ENCODE measurements at regions not wholly inside any gene's neighbourhood (a gene's known extent, or its start where the extent isn't known, plus 50 kb on each side); places are given as distances from the start of the nearest gene placed in this dataset.

- Histone ChIP-seq H3K4me3 (no peak overlapping the region), H3K36me3 (replicated peaks; ENCODE audit: insufficient read depth, low read depth) (no peaks in the 10 kb centered on the region), H3K9me2 (replicated peaks; ENCODE audit: insufficient read depth) (no peaks in the 10 kb centered on the region), H3K4me1 (ENCODE audit: insufficient read depth) (peaks cover 18% of the 10 kb centered on the region), H2AFZ (no peak overlapping the region), H3K9me3 (ENCODE audit: low read depth) (no peaks in the 10 kb centered on the region), H3K4me2 (peak overlapping the region; percentile 16), H3K27me3 (no peaks in the 10 kb centered on the region), H3K27ac (peak overlapping the region; percentile 58), H3K79me2 (no peaks in the 10 kb centered on the region), H4K20me1 (ENCODE audit: insufficient read depth, poor library complexity, severe bottlenecking) (no peaks in the 10 kb centered on the region)
- peak; percentile 51 for DNase-seq (ENCODE audit: low spot score)
- WGBS (ENCODE audit: low lambda C conversion rate, missing lambda C conversion rate): 41% methylated on average over 3 of the region's 3 CpGs
- TF ChIP-seq EZH2 (IDR thresholded peaks at IDR 0.05; ENCODE audit: borderline replicate concordance) (no peak), CTCF (IDR thresholded peaks at IDR 0.05; ENCODE audit: poor library complexity) (no peak), EZH2phosphoT487 (IDR thresholded peaks at IDR 0.05; ENCODE audit: low read depth, severe bottlenecking, unreplicated experiment) (no peak)
These were observed 153.5 kb upstream of the FAM241A start for GRCh38 chr4:111991797-111992196.

GRCh38 chr4:111992351-111993168 lies 152.7 kb upstream of the FAM241A start:
- Histone ChIP-seq H3K9me3 (ENCODE audit: low read depth) (no peaks in the 10 kb centered on the region), H3K4me1 (ENCODE audit: insufficient read depth) (peaks cover 18% of the 10 kb centered on the region), H4K20me1 (ENCODE audit: insufficient read depth, poor library complexity, severe bottlenecking) (no peaks in the 10 kb centered on the region), H3K79me2 (no peaks in the 10 kb centered on the region), H3K36me3 (replicated peaks; ENCODE audit: insufficient read depth, low read depth) (no peaks in the 10 kb centered on the region), H3K9me2 (replicated peaks; ENCODE audit: insufficient read depth) (no peaks in the 10 kb centered on the region), H3K4me3 (no peak overlapping the region), H3K4me2 (peak overlapping the region; percentile 38), H3K27me3 (no peaks in the 10 kb centered on the region), H3K27ac (peak overlapping the region; percentile 9), H2AFZ (no peak overlapping the region)
- 46% methylated on average over 7 of the region's 7 CpGs for WGBS (ENCODE audit: low lambda C conversion rate, missing lambda C conversion rate)
- no peak for TF ChIP-seq EZH2phosphoT487 (IDR thresholded peaks at IDR 0.05; ENCODE audit: low read depth, severe bottlenecking, unreplicated experiment)
- no peak for TF ChIP-seq CTCF (IDR thresholded peaks at IDR 0.05; ENCODE audit: poor library complexity)
- TF ChIP-seq EZH2 (IDR thresholded peaks at IDR 0.05; ENCODE audit: borderline replicate concordance): no peak
- DNase-seq (ENCODE audit: low spot score): no peak

DNA sequence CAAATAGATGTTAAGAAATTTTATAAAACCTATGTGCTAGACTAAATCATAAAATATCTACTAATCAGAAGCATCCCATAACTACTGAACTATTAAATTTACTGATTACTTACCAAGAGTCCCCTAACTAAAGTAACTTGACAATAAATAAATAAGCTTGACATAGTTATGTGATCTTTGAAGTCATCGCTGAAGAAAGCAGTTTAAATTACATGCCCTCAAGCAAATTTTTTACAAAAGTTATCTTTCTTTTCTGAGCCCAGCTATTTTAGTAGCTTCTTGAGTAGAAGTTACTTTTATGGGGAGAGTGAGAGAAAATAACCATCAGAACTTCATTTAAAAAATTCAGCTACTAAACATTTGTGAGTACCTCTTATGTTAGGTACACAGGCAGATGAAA lies 150.9 kb upstream of the FAM241A start:
- Histone ChIP-seq H2AFZ (no peak overlapping the region), H3K4me3 (no peak overlapping the region), H3K4me1 (ENCODE audit: insufficient read depth) (peaks cover 18% of the 10 kb centered on the region), H3K9me2 (replicated peaks; ENCODE audit: insufficient read depth) (no peaks in the 10 kb centered on the region), H3K4me2 (no peak overlapping the region), H3K27ac (no peak overlapping the region), H3K27me3 (no peaks in the 10 kb centered on the region), H3K79me2 (no peaks in the 10 kb centered on the region), H3K9me3 (ENCODE audit: low read depth) (no peaks in the 10 kb centered on the region), H4K20me1 (ENCODE audit: insufficient read depth, poor library complexity, severe bottlenecking) (no peaks in the 10 kb centered on the region), H3K36me3 (replicated peaks; ENCODE audit: insufficient read depth, low read depth) (no peaks in the 10 kb centered on the region)
- 54% methylated on average over 1 of the region's 1 CpG for WGBS (ENCODE audit: low lambda C conversion rate, missing lambda C conversion rate)
- TF ChIP-seq EZH2 (IDR thresholded peaks at IDR 0.05; ENCODE audit: borderline replicate concordance) (no peak), EZH2phosphoT487 (IDR thresholded peaks at IDR 0.05; ENCODE audit: low read depth, severe bottlenecking, unreplicated experiment) (no peak), CTCF (IDR thresholded peaks at IDR 0.05; ENCODE audit: poor library complexity) (no peak)
- DNase-seq (ENCODE audit: low spot score): no peak
